ENCODE measurements at regions not wholly inside any gene's neighbourhood (a gene's known extent, or its start where the extent isn't known, plus 50 kb on each side); places are given as distances from the start of the nearest gene placed in this dataset.
A peak's percentile ranks its signal among the peaks of the same experiment; 100 is the strongest.

GRCh38 chr12:4106621-4107020 is 166.9 kb upstream of the CCND2 start:
- no peak for DNase-seq (ENCODE audit: low read depth)

GRCh38 chr12:4104722-4105244 is 168.8 kb upstream of the CCND2 start:
- DNase-seq (ENCODE audit: low read depth): no peak

GRCh38 chr12:4099276-4099675 is 174.3 kb upstream of the CCND2 start:
- no peak for DNase-seq (ENCODE audit: low read depth)

- DNase-seq (ENCODE audit: low read depth): no peak
Measured at GRCh38 chr12:4091016-4091743, 182.4 kb upstream of the CCND2 start.

DNA sequence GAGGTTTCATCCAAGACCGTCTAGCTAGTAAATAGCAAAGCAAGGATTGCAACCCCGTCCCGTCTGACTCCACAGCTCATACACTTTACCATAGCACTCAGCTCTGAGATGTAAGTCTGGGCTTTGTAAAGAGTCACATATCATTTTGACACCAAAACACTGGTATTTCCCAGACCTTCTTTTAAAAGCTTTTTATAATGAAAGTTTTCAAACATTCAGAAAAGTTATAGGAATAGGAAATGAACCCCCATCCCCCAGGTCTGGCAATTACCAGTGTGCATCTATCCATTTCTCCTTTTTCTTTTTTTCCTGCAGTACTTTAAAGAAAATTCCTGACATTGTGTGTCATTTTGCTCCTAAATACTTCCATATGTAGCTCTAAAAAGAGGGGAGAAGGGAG is 183.6 kb upstream of the CCND2 start:
- no peak for DNase-seq (ENCODE audit: low read depth)

DNA sequence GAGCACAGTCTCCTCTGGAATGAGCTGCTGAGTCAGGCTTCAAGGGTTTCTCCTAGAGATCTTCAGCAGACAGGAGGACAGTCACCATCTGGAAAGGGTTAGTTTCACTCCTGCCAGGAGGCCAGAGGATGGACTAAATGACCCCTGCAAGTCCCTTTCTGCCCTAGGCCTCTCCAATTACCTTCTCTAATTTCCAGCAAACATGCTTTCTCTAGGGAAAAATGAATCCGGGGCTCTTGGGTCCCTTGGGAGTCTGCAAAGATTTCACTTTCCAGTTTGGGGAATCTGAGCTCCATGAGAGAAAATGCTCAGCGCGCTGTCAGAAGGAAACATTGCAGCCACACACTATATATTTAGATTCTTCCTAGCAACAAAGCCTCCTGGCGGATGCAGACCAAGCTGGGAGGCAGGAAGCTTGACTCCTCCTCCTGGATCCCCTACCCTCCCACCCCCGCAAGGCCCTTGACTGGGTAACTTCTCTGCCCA is 184.4 kb upstream of the CCND2 start:
- DNase-seq (ENCODE audit: low read depth): peak; percentile 20

DNA sequence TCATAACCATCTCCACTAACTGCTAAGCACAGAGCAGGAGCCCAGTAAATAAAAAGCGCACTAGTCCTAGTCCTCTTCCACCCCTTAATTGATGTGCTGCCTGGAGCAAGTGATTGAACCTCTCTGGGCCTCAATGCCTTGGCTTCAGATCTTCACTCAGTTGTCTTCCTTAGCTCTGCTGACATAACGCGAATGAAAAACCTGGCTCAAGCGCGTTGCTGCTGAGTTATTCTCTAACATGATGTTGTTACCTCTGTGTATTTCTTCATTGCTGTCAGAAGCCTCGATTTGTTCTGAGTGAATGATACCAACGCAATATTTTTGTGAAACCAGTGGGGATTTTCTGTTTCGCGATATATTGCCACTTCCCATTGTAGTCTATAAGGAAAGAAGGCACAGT is 185.1 kb upstream of the CCND2 start:
- DNase-seq (ENCODE audit: low read depth): no peak

DNA sequence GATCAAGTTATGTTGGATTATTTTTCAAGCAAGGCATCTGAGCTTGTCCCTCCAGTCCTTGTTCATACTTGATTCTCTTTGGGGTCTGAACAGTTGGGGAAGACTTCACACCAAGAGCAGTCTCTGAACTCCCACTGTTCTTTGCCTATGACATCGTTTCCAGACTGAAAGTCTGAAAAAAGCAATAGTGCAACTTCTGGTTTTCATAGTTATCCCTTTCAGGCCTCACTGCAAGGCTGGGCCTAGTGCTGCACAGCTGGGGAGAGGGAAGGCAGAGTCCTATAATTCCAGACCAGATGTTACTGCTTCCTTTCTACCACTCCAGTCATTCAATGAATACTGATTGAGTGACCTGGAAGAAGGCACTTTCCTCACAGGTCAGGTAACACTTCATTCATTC is 187.1 kb upstream of the CCND2 start:
- DNase-seq (ENCODE audit: low read depth): no peak

DNA sequence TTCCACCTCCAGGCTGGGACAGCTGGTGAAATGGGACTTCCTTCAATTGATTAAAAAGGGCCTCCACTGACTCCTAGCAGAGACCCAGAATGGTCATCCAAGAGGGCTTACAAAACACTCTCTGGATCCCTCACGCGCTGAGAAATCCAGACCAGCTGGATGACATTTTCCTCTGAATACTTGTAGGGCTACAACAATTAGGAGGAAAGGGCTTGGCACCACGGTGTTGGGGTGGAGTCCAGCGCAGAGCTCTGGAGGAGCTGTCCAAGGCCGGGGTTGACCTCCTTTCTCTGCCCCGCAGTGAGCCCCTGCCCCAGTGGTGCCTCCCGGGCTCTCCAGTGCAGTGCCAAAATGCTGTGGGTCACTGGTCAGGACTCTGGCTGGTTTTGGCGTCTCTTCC is 189.0 kb upstream of the CCND2 start:
- DNase-seq (ENCODE audit: low read depth): no peak

DNA sequence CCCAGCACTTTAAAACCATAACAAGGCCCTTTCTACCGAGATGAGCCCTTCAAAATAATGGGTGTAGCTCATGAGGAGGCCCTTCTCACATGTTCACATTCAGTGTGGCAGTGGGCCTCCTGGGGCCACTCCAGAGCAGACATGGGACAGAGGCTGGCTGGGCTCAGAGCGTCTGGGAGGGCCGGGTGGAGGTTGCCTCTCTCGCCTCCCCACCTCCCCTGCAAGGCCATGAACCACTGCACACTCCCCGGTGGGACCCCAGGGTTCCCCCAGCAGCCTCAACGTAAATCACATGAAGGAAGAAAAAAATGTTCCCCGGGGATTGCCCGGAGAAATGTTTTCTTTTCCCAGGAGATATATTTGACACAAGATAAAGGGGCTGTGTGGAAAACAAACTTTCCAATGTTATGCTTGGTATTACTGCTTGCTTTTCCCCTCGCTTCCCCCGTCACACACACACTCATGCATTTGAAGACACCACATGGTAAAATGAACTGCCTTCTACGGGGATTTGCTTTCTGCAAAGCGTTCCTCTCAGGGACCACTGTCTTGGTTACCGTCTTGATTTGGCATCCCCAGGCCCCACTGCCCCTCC is 190.7 kb upstream of the CCND2 start:
- DNase-seq (ENCODE audit: low read depth): no peak

DNA sequence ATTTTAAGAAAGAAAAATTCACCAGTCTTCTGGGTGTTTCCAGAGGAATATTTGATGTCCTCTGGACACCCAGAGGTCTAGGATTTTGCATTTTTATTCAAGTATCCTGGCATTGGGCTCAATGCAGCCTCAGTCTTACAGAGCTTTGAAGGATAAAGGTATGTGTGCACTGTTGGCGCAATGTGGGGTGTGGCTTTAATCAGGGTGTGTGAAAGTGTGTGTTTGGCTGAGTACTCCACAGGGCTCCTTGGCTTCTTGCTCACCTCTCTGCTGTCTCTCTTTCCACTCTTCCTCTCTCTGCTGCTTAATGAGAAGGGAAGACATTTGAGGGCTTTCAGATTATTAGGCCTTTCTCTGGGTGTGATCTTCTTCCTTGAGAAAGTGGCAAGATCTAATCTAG is 193.3 kb upstream of the CCND2 start:
- DNase-seq (ENCODE audit: low read depth): no peak

DNA sequence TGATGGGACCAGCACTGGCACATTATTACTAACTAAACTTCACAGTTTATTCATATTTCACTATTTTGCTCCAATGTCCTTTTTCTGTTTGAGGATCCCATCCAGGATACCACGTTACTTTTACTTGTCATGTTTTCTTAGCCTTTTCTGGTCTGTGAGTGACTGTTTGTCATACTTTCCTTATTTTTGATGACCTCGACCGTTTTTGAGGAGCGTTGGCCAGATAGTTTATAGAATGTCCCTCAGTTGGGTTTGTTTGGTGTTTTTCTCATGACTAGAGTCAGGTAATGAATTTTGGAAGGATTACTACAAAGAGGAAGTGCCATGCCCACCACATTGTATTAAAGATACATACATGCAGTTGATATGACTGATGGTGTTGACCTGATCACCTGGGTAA is 199.4 kb upstream of the CCND2 start:
- DNase-seq (ENCODE audit: low read depth): no peak

- DNase-seq (ENCODE audit: low read depth): no peak
Measured at GRCh38 chr12:4069670-4070010, 196.4 kb upstream of the PARP11 start.

DNA sequence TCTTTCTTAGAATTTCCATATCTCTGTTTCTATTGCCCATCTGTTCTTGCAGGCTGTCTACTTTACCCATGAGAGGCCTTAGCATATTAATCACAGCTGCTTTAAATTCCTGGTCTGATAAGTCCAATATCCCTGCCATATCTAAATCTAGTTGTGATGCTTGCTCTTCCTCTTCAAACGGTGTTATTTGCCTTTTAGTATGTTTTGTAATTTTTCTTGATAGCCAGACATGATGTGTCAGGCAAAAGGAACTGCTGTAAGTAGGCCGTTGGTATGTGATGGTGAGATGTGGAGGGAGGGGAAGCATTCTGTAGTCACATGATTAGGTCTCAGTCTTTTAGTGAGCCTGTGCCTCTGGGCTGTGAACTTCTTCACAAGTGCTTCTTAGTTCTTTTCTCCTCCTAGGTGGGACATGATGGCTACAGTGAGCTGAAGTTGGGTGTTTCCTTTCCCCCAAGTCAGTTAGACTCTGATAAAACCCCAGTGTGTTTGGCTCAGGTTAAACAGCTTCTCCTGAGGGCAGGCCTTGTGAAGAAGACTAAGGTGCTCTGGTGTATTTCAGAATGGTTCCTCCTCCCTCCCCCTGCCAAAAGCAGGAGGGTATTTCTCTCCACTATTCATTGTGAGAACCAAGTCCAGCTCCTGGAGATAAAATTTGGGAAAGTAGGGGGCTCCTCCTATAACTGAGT is 195.9 kb upstream of the PARP11 start:
- DNase-seq (ENCODE audit: low read depth): no peak

- DNase-seq (ENCODE audit: low read depth): no peak
Measured at GRCh38 chr12:4064008-4064407, 190.8 kb upstream of the PARP11 start.

DNA sequence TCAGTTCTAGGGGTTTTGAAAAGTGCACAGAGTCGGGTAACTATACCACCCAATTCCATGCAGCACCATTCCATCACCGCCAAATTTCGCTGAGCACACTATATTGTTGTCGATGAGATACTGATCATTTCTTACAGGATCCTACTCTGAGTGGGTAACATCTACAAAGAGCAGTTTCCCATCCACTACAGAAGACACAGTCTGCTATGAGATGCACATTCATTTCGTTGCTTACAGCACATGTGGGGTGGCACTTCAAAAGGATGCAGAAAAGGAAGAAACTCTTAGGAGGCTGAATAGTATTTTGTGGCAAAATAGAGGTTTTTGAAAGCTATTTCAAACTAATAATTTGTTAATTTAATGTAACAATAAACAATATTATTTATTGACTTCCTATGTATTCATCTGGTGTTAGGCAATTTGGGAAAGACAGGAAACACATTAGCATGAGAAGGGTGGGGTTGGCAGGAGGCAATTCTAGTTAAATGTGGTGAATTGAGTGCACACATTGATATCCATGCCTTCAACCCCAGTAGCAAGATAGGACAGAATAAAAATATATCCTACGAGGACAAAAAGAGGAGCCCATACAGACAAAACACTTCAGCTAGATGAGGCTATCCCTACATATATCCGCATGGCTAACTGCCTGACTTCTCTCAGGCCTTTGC is 186.8 kb upstream of the PARP11 start:
- no peak for DNase-seq (ENCODE audit: low read depth)

DNA sequence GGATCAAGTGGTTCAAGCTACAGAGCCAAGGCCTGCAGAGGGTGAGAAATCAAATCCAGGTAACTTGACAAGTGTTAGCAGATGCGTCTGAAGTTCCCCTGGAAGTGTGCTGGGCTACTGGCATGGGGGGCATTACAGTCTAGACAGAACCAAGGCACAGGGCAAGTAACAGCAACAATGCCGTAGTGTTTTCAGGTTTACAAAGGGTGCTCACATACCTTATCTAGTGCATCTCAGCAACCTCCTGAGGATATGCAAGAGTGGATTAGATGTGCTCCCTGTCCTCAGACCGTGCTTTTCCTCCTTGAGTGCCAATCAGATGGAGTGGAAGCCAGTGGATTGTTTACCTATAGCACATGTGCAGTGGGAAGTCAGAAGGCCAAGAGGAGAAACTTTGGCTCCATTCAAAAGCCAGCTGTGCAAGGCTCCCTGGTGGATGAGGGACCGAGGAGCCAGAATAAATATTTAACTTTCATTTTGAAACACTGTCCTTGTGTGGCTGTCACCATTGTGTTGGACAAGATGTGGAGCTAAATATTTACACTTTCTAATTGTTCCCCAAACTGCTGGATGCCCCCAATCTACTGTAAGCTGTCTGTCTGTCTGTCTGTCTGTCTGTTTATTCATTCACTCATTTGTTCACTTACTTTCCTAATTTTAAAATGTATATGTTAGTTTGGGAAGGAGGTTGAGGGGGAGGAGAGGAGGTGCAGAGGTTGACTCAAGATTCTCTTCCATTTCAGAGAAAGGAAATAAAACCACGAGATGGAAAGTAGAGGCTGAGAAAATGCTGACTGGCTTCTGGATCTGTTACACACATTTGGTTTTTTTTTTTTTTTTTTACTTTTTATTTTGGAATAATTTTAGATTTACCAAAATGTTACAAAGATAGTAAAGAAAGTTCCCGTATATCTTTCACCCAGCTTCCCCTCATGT is 184.0 kb upstream of the PARP11 start:
- no peak for DNase-seq (ENCODE audit: low read depth)

DNA sequence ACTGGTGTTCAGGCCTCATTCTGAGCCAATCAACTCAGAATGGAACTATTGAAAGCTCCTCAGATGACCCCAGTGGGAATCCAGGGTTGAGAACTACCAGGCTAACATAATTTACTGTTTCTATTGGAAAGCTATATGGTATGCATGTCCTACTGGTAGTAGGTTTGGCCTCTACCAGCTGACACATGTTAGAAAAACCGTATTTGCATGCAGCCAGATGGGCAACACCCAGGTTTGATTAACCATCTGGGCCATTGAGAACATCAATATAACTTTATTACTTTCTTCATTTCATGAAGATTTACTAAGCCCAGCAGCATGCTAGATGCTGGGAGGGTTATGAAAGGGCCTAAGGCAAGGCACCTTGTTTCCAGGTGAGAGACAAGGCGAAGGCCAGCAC is 181.4 kb upstream of the PARP11 start:
- DNase-seq (ENCODE audit: low read depth): no peak

DNA sequence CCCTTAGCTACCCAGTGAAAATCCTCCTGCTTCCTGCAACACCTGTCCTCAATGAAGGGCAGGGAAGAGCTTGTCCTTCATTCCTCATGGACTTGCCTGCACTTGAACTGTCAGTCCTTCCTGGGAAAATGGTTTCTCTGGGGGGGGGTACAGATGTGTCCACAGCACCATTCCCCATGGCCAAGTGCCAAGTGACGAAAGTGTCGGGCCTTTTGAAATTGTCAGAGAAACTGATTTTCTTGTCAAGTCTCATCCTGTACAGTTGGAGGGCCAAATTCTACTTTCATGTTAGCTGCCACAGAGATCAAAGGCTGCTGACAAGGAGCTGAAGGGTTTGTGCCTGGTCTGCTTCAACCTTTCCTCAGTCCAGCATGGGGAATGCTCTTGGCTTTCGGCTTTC is 179.5 kb upstream of the PARP11 start:
- no peak for DNase-seq (ENCODE audit: low read depth)

GRCh38 chr12:4051596-4051995 is 178.4 kb upstream of the PARP11 start:
- DNase-seq (ENCODE audit: low read depth): no peak

GRCh38 chr12:4050340-4050739 is 177.1 kb upstream of the PARP11 start:
- no peak for DNase-seq (ENCODE audit: low read depth)

Data from fibroblast of gingiva (primary cell).